Esophagus squamous epithelium (tissue), 4 donors: ENCODE measurements at regions not wholly inside any gene's neighbourhood (a gene's known extent, or its start where the extent isn't known, plus 50 kb on each side); places are given as distances from the start of the nearest gene placed in this dataset.
"Not testable (repeated sequence)": the region's sequence is repeated elsewhere in the genome, so short reads cannot be mapped to it uniquely, and the experiment has no call there.

ENCODE experiments used
- POLR2A ChIP-seq, 4 donors: fragments of 450-650 bp; IDR thresholded peaks; one replicate each; pipeline ENCODE4 v1.6.1; 2017; ENCODE audit warnings: antibody characterized with exemption in 4 of 4, mild to moderate bottlenecking in 4 of 4, moderate library complexity in 3 of 4
- TF ChIP-seq, protein P1 (sequence below), 6 experiments: fragments of 450-650 bp in 4 of 6; fragments of 200-600 bp in 2 of 6; sonication (generic) in 2 of 6; IDR thresholded peaks; one replicate each; pipeline ENCODE4 v1.5.1; 2016 to 2019; ENCODE audit warnings: antibody characterized with exemption in 6 of 6, mild to moderate bottlenecking in 4 of 6, moderate library complexity in 4 of 6

DNA sequence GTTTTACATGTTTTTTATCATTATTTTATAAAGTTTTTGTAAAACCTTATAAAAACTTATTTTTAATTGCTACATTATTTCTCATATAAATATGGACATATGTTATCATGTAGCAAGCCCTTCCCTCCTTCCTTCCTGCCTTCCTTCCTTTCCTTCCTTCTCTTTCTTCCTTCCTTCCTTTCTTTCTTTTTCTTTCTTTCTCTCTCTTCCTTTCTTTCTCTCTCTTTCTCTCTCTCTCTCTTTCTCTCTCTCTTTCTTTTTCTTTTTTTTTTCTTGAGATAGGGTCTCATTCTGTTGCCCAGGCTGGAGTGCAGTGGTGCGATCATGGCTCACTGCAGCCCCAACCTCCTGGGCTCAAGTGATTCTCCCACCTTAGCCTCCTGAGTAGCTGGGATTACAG, 110.2 kb downstream of the DDX11 start:
- TF ChIP-seq, protein P1, sequence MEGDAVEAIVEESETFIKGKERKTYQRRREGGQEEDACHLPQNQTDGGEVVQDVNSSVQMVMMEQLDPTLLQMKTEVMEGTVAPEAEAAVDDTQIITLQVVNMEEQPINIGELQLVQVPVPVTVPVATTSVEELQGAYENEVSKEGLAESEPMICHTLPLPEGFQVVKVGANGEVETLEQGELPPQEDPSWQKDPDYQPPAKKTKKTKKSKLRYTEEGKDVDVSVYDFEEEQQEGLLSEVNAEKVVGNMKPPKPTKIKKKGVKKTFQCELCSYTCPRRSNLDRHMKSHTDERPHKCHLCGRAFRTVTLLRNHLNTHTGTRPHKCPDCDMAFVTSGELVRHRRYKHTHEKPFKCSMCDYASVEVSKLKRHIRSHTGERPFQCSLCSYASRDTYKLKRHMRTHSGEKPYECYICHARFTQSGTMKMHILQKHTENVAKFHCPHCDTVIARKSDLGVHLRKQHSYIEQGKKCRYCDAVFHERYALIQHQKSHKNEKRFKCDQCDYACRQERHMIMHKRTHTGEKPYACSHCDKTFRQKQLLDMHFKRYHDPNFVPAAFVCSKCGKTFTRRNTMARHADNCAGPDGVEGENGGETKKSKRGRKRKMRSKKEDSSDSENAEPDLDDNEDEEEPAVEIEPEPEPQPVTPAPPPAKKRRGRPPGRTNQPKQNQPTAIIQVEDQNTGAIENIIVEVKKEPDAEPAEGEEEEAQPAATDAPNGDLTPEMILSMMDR (IDR thresholded peaks at IDR 0.05): not testable (repeated sequence)
- not testable (repeated sequence) for TF ChIP-seq POLR2A (IDR thresholded peaks at IDR 0.05)
